NAMALWA (cell line): ENCODE measurements at regions not wholly inside any gene's neighbourhood (a gene's known extent, or its start where the extent isn't known, plus 50 kb on each side); places are given as distances from the start of the nearest gene placed in this dataset.

ENCODE experiments used
- DNase-seq: peaks from one replicate; pipeline ENCODE4 v3.0.0-alpha.2; 2015; ENCODE audit warnings: low spot score

DNA sequence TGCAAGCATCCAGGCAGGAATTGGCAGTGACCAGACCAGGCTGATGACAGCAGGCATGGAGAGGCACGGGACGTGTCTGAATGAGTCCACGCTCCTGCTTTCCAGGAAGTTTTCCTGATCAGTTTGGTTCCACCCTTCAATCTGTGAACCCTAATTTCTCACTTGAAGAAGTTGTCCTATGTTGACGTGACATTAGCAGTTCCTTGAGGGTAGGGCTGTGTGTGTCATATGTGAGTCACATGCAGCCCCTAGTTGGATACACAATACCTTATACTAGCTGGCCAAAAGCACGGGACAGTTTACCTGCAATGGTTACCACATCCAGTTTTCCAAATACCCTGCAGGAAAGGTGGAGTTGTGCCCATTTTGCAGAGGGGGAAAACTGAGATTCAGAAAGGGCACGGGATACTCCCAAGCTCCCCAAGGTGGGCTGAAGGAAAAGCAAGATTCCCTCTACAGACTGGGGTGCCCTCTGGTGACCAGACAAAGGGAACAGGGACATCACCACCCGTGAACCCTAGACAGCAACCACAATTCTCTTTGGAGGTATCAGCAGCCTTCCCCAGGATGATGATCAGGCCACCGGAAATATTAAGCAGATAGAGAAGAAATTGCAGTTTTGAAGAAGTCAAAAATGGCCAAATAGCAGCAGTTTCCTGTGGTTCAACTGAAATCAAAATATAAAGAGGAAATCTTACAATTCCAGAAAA is 194.5 kb downstream of the PHETA1 start:
- no peak for DNase-seq

DNA sequence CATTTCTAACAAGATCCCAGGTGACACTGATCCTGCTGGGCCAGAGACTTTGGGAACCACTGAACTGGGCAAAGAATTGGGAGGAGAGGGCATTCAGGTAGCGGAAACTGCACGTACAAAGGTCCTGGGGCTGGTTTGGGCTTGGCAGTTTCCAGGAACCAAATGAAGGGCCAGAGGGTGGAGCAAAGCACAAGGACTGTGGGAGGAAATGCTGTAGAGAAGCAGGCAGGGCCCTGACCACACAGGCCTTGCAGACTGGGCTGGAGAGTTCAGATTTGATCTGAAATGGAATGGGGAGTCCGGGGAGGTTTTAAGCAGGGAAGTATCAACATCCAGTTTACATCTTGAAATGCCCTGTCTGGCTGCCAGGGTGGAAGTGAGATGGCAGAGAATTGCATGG is 195.1 kb downstream of the PHETA1 start:
- no peak for DNase-seq

DNA sequence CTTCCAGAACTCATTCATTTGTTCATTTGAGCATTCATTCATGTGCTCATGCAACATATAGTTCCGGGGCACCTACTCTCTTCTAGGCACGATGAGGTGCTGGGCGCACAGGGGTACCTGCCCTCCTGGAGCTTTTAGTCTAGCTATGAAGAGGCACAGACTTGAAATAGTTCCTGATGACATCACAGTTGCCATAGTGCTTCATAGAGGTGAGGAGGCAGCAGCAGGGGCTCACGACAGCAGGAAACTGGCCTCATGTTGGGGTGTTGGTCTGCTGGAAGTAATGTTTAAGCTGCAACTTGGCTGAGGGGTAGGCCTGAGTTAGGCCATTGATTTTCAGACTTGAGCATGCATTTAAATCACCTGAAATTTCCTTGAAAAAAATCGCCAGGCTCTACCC is 195.5 kb downstream of the PHETA1 start:
- DNase-seq: no peak

DNA sequence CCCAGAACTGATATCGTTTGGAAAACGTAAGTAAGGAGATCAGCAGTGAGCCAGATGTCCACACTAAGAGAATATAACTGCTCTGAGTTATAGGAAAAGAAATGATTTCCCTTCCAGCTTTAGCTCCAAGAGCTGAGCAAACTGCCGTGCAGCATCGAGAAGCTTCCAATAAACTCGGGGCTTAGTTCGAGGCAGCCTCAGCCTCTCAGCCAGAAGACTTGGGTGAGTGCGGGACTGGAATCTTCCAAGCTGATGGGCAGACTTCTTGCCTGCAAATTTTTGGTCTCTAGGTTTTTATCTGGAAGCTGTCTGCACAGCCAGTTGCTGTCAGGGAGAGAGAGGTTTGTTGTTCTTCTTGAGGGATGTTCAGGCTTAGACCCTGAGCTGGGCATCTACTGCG is 196.1 kb downstream of the PHETA1 start:
- no peak for DNase-seq

DNA sequence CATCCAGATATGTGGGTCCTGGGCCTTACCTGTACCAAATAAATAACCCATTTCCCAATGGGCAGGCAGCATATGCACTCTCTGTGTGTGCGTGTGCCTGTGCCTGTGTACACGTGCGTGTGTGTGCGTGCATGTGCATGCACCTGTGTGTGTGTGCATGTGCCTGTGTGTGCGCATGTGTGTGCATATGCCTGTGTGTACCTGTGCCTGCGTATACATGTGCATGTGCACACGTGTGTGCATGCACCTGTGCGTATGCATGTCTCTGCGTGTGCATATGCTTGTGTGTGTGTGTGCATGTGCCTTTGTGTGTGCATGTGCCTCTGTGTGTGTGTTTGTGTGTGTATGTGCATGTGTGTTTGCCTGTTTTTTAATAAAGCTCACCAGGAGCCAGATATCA is 197.1 kb downstream of the PHETA1 start:
- no peak for DNase-seq

DNA sequence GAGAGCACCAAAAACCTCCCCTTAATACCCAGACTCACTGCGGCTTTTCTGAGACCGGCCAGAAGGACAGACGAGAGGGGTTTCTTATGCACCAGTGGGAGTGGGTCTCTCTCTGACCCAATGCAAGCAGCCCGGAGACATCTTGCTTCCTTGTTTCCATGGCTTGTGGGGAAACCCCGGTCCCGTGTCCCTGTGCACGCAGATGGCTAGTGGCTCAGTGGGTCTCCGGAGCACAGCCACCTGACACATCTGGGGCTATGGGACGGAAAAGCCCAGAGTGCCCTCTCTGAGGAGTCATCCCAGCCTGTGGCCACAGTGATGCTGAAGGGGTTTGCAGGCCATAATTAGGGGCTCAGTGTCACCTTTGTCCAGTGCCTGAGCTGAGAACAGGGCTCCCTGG is 197.6 kb downstream of the PHETA1 start:
- DNase-seq: no peak

DNA sequence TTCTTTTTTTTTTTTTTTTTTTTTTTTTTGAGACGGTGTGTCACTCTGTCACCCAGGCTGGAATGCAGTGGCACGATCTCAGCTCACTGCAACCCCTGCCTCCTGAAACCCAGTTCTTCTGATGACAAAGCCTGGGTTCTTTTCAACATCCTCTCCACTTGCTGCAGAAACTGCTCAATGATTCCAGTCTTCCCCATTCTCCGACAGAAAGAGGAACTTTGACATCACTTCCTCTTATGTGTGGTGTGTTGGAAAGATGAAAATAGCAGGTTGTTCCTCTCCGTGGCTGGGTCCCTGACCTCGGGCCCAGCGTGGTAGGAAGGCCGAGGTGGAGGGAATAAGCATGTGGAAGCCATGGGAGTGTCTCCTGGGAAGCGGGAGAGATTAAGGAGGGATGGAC is 198.4 kb downstream of the PHETA1 start:
- DNase-seq: peak; percentile 39

DNA sequence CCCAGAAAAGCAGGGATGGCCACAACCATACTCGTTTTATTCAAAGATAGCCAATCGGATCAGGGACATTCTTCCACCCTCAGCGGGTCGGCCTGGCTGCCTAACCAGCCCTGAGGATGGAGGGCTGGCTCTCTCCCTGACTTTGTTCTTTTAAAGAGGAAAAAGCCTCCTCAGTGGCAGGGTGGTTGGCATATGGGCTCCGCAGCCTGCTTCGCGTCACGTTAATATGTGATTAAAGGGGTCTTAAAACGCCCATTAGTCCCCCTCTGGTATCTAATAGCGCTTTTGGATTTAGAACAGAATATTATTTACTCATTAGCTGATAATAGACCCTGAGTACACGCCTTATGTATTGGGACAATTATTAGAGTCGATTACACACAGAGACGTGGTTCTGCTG is 199.4 kb downstream of the PHETA1 start:
- DNase-seq: no peak

DNA sequence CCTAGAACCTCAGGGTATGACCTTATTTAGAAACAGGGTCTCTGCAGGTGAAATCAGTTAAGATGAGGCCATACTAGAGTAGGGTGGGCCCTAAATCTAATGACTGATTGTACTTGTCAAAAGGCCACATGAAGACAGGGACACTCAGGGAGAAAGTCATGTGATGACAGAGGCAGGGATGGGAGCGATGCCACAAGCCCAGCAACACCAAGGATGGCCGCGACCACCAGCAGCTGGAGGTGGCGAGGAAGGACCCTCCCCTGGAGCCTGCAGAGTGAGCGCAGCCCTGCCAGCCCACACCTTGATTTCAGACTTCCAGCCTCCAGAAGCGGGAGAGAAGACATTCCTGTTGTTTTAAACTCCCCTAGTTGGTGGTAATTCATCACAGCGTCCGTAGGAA is 199.9 kb downstream of the PHETA1 start:
- DNase-seq: no peak

DNA sequence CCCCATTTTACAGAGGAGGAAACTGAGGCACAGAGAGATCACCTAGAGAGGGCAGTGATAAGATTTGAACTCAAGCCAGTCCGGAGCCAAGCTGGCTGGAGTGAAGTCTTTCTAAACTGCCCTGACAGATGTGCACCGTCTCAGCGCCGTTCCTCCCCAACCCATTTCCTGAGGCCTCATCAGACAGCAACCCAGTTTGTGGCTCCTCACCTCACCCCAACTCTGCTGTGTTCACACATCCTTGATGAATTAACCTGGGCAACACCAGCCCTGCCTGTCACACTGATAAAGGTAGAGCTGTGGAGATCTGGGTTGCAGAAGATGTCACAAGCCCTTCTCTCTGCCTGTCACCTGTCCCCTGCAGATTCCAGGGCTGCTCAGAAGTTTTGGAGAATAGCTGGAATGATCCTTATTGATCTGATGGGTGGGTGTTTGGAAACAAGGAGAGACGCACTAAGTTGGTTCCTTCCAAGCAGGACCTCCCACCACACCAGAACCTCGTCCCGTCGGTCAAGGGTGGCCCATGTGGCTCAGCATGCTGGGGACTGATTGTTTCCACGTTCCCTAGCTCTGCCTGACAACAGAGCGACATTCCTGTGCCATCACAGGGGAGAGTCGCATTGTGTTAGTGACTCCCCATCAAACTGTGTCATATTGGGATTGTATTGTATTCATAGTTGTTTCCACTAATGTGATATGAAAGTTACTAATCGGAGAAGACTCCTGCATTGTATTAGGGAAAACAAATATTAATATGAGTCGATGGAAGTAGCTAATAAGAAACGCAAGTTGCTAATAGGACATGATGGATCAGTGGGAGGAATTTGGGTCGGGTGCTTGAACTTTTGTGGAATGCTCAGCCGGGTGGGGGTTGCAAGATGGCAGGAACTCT is 200.6 kb downstream of the PHETA1 start:
- DNase-seq: no peak

DNA sequence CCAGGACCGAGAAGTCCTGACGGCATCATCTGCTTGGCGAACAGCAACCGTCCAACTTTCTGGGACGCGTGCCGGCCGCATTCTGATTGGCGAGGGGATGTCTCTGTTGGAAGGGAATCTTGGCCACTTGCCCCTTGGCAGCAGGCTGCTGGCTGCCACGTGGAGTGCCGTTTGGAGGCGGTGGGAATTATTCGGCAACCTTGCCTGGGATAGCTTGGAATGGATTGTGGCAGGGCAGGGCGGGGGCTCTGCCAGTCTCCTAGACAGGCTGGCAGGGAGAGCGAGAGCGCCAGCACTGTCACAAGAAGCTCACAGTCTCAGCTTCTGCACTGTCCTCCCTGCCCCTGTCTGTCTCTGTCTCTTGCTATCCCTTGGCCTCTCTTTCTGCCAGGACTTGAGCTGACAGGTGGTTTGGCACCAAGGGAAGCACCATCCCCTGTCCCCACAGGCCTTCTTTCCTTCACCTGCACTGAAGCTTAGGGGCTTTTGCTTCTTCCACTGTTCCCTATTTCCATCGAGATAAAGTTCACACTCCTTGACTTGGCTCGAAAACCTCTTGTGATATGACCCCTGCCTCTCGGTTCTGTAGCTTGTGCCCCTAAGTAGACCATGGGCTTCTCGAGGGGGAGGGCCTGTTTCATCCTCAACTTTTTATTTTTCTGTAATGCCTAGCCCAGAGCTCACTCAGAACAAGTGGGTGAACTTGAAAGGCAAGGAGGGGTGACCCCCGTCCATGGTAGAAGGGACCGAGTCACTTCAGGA is 201.9 kb downstream of the PHETA1 start:
- no peak for DNase-seq

DNA sequence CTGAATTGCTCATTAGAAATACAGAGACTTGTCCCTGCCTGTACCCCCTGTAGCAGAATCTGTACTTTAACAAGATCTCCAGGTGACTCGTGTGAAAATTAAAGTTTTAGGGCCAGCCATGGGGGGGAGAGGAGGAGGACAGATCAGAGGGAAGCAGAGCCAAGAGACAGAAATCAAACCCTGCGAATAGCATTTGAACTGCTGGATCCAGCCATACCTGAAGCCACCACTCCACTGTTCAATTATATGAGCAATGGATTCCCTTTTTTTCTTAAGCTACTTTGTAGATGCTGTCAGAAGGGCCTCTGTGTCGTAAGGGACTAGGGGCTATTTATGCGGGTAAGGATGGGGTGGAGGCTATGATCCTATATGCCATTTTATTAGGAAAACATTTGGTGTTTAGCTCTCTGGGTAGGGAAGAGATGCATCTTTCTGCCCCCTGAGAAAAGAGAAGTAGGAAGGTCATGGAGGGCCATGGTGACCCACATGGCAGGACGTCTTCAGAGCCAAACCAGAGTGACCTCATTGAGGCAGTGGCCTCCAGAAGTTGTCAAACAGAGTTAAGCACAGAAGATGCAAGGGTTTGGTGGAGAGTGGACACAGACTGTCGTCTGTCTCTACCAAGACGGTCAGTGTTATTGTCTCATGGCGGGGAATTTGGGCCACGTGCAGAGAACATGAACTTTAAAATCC is 203.9 kb downstream of the PHETA1 start:
- DNase-seq: no peak

DNA sequence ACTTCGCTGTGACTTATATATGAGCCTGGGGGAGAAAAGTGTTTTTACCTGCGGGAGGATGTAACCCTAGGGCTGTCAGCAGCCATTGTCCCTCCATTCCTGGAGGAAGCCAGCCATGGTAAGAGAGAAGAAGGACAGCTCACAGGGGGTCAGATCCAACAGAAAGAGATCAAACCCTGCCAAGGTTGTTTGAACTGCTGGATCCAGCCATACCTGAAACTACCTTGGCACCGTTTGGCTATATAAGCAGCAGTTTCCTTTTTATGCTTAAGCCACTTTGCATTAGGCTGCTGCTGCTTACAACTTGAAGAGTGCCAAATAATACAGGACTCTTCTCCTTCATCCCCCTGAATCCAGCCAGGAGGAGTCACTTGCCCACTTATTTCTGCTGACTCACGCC is 205.5 kb downstream of the PHETA1 start:
- DNase-seq: no peak

DNA sequence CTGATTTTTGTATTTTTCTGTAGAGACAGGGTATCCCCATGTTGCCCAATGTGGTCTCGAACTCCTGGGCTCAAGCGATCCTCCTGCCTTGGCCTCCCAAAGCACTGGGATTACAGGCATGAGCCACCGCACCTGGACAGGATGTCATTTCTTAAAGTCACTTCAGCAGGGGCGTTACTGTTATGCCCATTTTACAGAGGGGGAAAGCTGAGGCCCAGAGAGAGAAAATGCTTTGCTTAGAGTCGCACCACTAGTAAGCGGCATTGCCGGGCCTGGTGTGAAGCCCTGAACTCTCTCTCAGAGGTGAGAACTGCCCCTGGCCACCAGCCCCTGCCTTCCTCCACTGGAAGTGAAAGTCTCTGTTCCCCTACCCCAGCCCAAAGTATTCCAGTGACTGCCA is 207.0 kb downstream of the PHETA1 start:
- no peak for DNase-seq

DNA sequence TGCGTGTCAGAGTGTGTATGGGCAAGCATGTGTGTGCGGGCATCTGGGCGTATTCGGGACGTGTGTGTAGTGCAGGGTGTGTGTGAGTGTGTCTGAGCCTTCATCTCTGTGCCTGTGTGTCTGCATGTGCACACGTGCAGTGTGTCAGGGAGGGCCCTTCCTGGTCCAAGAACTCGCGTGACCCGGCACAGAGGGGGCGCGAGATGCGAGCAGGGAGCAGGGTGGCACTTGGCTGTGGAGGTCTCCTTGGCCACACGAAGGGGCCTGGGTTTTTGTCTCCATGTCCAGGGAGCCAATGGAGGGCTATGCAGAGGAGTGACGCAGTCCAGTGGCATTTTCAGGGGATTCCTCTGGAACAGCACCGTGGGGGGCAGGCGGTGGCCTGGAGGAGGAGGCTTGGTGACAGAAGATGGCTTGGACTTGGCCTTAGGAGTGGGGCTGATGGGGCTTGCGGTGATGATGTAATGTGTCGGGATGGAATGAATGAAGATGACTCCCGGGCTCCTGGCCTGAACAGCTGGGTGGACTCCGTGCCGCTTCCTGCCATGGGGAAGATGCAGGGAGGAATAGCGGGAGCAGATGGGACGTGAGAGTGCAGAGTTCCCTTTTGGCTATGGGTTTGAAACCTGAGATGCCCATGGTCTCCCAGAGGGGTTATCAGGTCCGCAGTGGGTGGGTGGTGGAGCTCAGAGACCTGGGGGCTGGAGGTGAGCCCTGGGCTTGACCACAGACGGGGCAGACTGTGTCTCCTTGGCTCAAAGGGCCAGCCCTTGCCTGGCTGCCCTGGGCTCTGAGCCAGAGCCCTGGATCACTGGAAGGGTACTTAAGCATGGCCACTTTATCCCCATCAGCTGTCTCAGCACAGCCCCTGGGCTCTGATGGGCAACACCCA is 208.3 kb downstream of the PHETA1 start:
- DNase-seq: no peak

DNA sequence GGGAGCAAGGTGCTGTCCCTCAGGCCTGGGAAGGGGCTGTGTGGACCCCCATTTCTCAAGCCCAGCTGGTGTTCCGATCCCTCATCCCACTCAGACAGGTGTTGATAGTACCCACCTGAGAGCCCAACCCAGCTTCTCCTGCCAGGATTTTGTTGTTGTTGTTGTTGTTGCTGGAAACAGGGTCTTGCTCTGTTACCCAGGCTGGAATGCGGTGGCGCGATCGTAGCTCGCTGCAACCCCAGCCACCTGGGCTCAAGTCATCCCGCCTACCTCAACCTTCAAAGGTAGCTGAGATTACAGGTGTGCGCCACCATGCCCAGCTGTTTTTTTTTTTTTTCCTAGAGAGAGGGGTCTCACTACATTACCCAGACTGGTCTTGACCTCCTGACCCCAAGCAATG is 209.9 kb downstream of the PHETA1 start:
- no peak for DNase-seq

DNA sequence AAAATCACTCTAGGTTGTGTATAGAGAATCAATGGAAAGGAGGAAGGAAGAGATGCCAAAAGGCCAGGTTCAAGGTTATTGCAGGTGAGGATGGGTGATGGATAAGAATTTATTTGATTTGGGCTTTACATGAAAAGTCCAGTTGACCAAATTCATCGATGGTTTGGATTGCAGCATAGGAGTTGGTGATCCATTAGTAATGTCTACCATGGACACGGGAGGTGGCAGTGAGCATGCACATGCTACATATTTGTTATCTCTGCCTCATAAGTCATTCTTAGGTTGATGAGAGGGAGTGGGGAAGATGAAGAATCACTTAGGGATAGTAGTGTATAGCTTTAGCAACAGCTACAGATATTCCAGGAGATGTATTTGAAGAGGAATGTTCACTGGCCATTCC is 211.4 kb downstream of the PHETA1 start:
- no peak for DNase-seq

DNA sequence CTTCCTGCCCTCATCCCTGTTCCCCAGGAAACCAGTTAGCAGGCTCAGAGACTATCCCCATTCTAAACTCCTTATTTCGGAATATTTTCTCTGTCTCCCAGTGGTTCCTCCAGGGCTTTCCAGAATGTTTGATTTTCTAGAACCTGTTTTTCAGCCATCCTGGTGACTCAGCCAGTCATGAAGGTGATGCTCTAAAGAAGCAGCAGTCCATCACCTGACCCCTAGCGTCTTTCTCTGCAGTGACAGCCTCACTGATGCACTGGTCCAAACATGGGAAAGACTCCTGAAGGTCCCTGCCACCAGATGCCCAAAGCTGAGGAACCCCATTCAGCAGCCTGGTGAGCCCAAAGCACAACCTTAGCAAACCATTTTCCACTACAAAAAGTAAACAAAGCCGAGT is 212.6 kb downstream of the PHETA1 start:
- no peak for DNase-seq

DNA sequence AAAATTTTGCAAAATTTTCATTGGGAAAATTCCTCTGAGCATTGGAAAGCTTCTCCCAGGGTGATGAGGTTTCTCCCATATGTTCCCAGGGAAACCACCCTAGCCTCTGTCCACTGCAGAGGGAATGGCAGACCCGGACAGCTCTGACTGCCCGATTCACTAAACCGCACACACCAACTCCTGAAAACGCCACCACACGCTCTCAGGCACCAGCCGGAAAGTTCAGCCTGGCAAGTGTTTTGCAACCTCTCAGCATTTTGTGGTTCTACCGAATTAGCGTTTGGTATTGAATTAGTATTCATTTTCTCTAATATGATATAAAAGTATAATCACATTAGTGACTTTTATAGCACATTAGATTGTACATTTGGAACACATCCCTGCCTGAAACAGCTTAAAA is 213.4 kb downstream of the PHETA1 start:
- no peak for DNase-seq

DNA sequence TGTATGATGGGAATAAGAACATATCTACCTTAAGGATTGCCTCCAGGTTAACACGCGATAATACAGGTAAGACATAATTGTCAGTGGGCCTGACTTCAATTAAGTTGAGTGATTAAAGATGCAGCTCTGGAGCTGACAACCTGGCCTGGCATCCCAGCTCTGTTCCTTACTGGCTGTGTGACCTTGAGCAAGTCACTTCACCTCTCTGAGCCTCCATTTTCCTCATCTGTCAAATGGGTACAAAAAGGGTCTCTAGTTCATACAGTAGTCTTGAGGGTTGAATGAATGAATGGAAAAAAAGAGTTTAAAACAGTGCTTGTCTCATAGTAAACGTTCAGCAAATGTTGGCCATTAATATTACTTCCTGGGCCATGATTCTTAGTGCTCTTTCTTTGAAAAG is 213.9 kb downstream of the PHETA1 start:
- no peak for DNase-seq

DNA sequence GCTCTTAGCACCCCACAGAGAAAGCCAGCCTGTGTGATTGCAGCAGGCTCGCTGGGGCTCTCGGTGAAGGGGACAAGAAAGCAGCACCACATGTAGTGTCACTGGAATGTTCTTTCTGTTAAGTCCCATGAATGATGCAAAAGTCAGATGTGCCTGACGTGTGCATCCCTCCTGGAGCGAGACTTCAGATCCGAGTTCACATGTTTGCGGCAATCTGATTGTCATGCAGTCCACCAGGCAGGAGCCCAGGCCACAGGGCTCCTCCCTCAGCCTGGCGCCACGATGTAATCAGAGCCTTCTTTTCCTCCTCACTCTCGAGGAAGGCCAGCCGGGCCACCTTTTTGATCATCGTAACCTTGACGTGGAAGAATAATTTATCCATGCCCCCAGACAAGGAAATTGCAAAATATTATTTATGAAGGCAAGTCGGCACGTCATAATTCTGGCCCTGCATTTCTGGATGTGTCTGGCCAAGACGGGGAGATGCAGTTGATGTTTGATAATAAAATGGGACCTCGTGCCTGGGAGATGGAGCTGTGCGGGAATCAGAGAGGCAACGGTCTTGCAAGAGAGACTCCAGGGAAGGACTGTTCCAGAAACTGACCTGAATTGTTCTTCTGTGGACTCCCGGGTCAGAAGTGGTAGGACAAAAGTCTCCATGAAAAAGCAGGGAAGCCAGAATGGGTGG is 214.6 kb downstream of the PHETA1 start:
- DNase-seq: no peak
